ENCODE measurements at regions not wholly inside any gene's neighbourhood (a gene's known extent, or its start where the extent isn't known, plus 50 kb on each side); places are given as distances from the start of the nearest gene placed in this dataset.

GRCh38 chr3:76212679-76213078 lies 427.3 kb upstream of the ZNF717 start:
- POLR2A ChIA-PET, result no interaction called here
- CTCF ChIA-PET, result no interaction called here
- H3K4me1 ChIP-seq (ENCODE audit: control insufficient read depth, insufficient read depth, low read length), result no peaks in the 10 kb centered on the region
- H3K9me3 ChIP-seq (ENCODE audit: control insufficient read depth, insufficient read depth, low read depth, low read length), result no peaks in the 10 kb centered on the region
- TF ChIP-seq EGR2 (tag by site-specific recombination; IDR thresholded peaks at IDR 0.05; ENCODE audit: low read depth), result no peak
- H3K27ac ChIP-seq (ENCODE audit: extremely low read depth, low read depth, low read length), result no peak overlapping the region
- H3K36me3 ChIP-seq (ENCODE audit: control insufficient read depth in 2 of 2, insufficient read depth in 1 of 2, low read length in 2 of 2), result no peaks in the 10 kb centered on the region
- H3K4me3 ChIP-seq (ENCODE audit: low read depth, low read length), result no peak overlapping the region

DNA sequence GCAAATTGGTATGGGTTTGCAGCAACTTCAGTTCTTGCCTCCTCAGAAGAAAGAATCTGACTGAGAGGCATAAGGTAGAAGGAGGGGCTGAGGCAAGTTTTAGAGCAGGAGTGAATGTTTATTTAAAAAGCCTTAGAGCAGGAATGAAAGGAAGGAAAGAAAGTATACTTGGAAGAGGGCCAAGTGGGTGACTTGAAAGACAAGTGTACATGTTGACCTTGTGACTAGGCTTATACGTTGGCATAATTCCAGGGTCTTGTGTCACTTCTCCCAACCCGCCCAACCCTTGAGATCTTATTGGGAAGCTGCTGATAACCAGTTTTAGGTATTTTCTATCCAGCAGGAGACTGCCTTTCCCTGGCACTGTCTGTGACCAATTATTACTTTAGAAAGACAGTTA lies 436.9 kb upstream of the ZNF717 start:
- H3K36me3 ChIP-seq (ENCODE audit: control insufficient read depth in 2 of 2, insufficient read depth in 1 of 2, low read length in 2 of 2), result no peaks in the 10 kb centered on the region
- no peak overlapping the region for H3K4me3 ChIP-seq (ENCODE audit: low read depth, low read length)
- no peaks in the 10 kb centered on the region for H3K4me1 ChIP-seq (ENCODE audit: control insufficient read depth, insufficient read depth, low read length)
- ChIA-PET CTCF (no interaction called here), POLR2A (no interaction called here)
- no peak overlapping the region for H3K27ac ChIP-seq (ENCODE audit: extremely low read depth, low read depth, low read length)
- no peaks in the 10 kb centered on the region for H3K9me3 ChIP-seq (ENCODE audit: control insufficient read depth, insufficient read depth, low read depth, low read length)
- TF ChIP-seq ZBTB48 (tag by site-specific recombination; IDR thresholded peaks at IDR 0.05) (no peak), EGR2 (tag by site-specific recombination; IDR thresholded peaks at IDR 0.05; ENCODE audit: low read depth) (no peak), ZBTB49 (tag by site-specific recombination; IDR thresholded peaks at IDR 0.05; ENCODE audit: low read depth) (no peak), ZNF391 (tag by site-specific recombination; IDR thresholded peaks at IDR 0.05; ENCODE audit: borderline replicate concordance, low read depth) (no peak), ZNF16 (tag by site-specific recombination; IDR thresholded peaks at IDR 0.05; ENCODE audit: low read depth) (no peak), ZNF398 (tag by site-specific recombination; IDR thresholded peaks at IDR 0.05) (no peak), ZNF350 (tag by site-specific recombination; IDR thresholded peaks at IDR 0.05) (no peak), ZNF10 (tag by site-specific recombination; IDR thresholded peaks at IDR 0.05) (no peak), ZNF138 (tag by site-specific recombination; IDR thresholded peaks at IDR 0.05; ENCODE audit: borderline replicate concordance) (no peak), ZNF426 (tag by site-specific recombination; IDR thresholded peaks at IDR 0.05) (no peak), ZSCAN16 (tag by site-specific recombination; IDR thresholded peaks at IDR 0.05) (no peak), ZNF266 (tag by site-specific recombination; IDR thresholded peaks at IDR 0.05; ENCODE audit: low read depth) (no peak), ZNF302 (tag by site-specific recombination; IDR thresholded peaks at IDR 0.05; ENCODE audit: low read depth) (no peak)
- TF ChIP-seq, protein P1, sequence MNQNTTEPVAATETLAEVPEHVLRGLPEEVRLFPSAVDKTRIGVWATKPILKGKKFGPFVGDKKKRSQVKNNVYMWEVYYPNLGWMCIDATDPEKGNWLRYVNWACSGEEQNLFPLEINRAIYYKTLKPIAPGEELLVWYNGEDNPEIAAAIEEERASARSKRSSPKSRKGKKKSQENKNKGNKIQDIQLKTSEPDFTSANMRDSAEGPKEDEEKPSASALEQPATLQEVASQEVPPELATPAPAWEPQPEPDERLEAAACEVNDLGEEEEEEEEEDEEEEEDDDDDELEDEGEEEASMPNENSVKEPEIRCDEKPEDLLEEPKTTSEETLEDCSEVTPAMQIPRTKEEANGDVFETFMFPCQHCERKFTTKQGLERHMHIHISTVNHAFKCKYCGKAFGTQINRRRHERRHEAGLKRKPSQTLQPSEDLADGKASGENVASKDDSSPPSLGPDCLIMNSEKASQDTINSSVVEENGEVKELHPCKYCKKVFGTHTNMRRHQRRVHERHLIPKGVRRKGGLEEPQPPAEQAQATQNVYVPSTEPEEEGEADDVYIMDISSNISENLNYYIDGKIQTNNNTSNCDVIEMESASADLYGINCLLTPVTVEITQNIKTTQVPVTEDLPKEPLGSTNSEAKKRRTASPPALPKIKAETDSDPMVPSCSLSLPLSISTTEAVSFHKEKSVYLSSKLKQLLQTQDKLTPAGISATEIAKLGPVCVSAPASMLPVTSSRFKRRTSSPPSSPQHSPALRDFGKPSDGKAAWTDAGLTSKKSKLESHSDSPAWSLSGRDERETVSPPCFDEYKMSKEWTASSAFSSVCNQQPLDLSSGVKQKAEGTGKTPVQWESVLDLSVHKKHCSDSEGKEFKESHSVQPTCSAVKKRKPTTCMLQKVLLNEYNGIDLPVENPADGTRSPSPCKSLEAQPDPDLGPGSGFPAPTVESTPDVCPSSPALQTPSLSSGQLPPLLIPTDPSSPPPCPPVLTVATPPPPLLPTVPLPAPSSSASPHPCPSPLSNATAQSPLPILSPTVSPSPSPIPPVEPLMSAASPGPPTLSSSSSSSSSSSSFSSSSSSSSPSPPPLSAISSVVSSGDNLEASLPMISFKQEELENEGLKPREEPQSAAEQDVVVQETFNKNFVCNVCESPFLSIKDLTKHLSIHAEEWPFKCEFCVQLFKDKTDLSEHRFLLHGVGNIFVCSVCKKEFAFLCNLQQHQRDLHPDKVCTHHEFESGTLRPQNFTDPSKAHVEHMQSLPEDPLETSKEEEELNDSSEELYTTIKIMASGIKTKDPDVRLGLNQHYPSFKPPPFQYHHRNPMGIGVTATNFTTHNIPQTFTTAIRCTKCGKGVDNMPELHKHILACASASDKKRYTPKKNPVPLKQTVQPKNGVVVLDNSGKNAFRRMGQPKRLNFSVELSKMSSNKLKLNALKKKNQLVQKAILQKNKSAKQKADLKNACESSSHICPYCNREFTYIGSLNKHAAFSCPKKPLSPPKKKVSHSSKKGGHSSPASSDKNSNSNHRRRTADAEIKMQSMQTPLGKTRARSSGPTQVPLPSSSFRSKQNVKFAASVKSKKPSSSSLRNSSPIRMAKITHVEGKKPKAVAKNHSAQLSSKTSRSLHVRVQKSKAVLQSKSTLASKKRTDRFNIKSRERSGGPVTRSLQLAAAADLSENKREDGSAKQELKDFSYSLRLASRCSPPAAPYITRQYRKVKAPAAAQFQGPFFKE (tag by site-specific recombination; IDR thresholded peaks at IDR 0.05; ENCODE audit: borderline replicate concordance), result no peak
